AG04450 (cell line): ENCODE measurements at regions not wholly inside any gene's neighbourhood (a gene's known extent, or its start where the extent isn't known, plus 50 kb on each side); places are given as distances from the start of the nearest gene placed in this dataset.

Experiments
- CTCF ChIA-PET: fragments of 300-600, 350-600 bp; formaldehyde crosslinking; extraction: SDS; loops from one replicate; lab custom pipeline; 2022; ENCODE audit warnings: antibody characterized with exemption, inconsistent platforms; lab: Charles Lee
- POLR2A ChIA-PET: fragments of 350-600 bp; formaldehyde crosslinking; extraction: SDS; loops from one replicate; lab custom pipeline; 2021; ENCODE audit warnings: antibody characterized with exemption, inconsistent platforms; lab: Yijun Ruan, JAX
- DNase-seq: peaks from one replicate; pipeline ENCODE4 v3.0.0-alpha.2; 2011; ENCODE audit warnings: low read depth, low spot score
- H3K27ac ChIP-seq: one replicate; pipeline ENCODE4 v1.5.1; 2012; ENCODE audit warnings: low read depth, low read length, control low read depth
- H3K27me3 ChIP-seq: one replicate; pipeline ENCODE4 v1.6.0; 2012; ENCODE audit warnings: low read length; ENCODE audit not compliant: control insufficient read depth, insufficient read depth
- H3K4me3 ChIP-seq: 2 replicates; pipeline ENCODE4 v1.5.1; 2011; ENCODE audit warnings: mild to moderate bottlenecking, low read depth, low read length, control low read depth
- H3K9me3 ChIP-seq: 2 replicates; pipeline ENCODE4 v1.5.1; 2012; ENCODE audit warnings: low read length; ENCODE audit not compliant: control insufficient read depth, insufficient read depth
- CTCF ChIP-seq: IDR thresholded peaks from 2 replicates; pipeline ENCODE4 v1.5.1; 2011; ENCODE audit warnings: low read depth, low read length, control low read depth, inconsistent platforms

- Histone ChIP-seq H3K9me3 (no peaks in the 10 kb centered on the region; the same call in 1 of the 2 replicates), H3K27ac (no peak overlapping the region)
- POLR2A ChIA-PET: no interaction called here
These were observed 388.2 kb upstream of the PODXL start for GRCh38 chr7:131944556-131945069.

GRCh38 chr7:131943646-131944045 is 387.2 kb upstream of the PODXL start:
- POLR2A ChIA-PET: no interaction called here
- Histone ChIP-seq H3K4me3 (no peak overlapping the region), H3K27ac (no peak overlapping the region), H3K9me3 (no peaks in the 10 kb centered on the region; the same call in 1 of the 2 replicates), H3K27me3 (peaks cover 7% of the 10 kb centered on the region)
- CTCF ChIA-PET: interaction anchor here (0.6 kb wide), 2 partner anchors 84 to 1188 kb away, joined by 3 to 4 read pairs; no protein-coding TSS in a partner anchor
- TF ChIP-seq CTCF: no peak
- DNase-seq: no peak

More at GRCh38 chr7:131944556-131945069, 388.2 kb upstream of the PODXL start:
- TF ChIP-seq CTCF: no peak
- H3K4me3 ChIP-seq: no peak overlapping the region
- CTCF ChIA-PET: interaction anchor here (0.6 to 2.1 kb wide), 28 partner anchors 8 to 1490 kb away, joined by 3 to 16 read pairs (median 4); no protein-coding TSS in a partner anchor
- H3K27me3 ChIP-seq: peaks cover 8% of the 10 kb centered on the region
- no peak for DNase-seq

GRCh38 chr7:131943211-131943610 is 386.8 kb upstream of the PODXL start:
- Histone ChIP-seq H3K27ac (no peak overlapping the region), H3K27me3 (peaks cover 5% of the 10 kb centered on the region), H3K4me3 (no peak overlapping the region), H3K9me3 (no peaks in the 10 kb centered on the region; the same call in 1 of the 2 replicates)
- ChIA-PET CTCF (interaction anchor here (0.6 kb wide), 2 partner anchors 83 to 1189 kb away, joined by 3 to 4 read pairs; no protein-coding TSS in a partner anchor), POLR2A (no interaction called here)
- TF ChIP-seq CTCF: no peak
- DNase-seq: no peak

GRCh38 chr7:131942287-131943150 is 386.1 kb upstream of the PODXL start:
- H3K4me3 ChIP-seq: no peak overlapping the region
- ChIA-PET CTCF (no interaction called here), POLR2A (no interaction called here)
- H3K27ac ChIP-seq: no peak overlapping the region
- H3K27me3 ChIP-seq: peaks cover 5% of the 10 kb centered on the region
- DNase-seq: no peak
- no peaks in the 10 kb centered on the region; the same call in 1 of the 2 replicates for H3K9me3 ChIP-seq
- no peak for TF ChIP-seq CTCF

GRCh38 chr7:131941291-131941690 is 384.9 kb upstream of the PODXL start:
- peaks cover 5% of the 10 kb centered on the region for H3K27me3 ChIP-seq
- DNase-seq: no peak
- TF ChIP-seq CTCF: no peak
- no peaks in the 10 kb centered on the region; the same call in 1 of the 2 replicates for H3K9me3 ChIP-seq
- H3K4me3 ChIP-seq: no peak overlapping the region
- POLR2A ChIA-PET: no interaction called here
- CTCF ChIA-PET: no interaction called here
- no peak overlapping the region for H3K27ac ChIP-seq
